Panc1 (cell line): ENCODE measurements at regions not wholly inside any gene's neighbourhood (a gene's known extent, or its start where the extent isn't known, plus 50 kb on each side); places are given as distances from the start of the nearest gene placed in this dataset.

Source experiments
- ATAC-seq: fragments of 200-7000 bp; cut with Tn5 transposase; 2 replicates; pipeline ENCODE4 v1.9.1; 2020; ENCODE audit warnings: mild to moderate bottlenecking, moderate library complexity
- BruUV-seq: library from RNA; stranded (reverse); fragments of 400-500 nt; replicated peaks from 2 replicates; lab custom pipeline; 2021; lab: Mats Ljungman, UMichigan
- CTCF ChIA-PET: fragments of 300-600 bp; sonication (Branson Sonifier 250); formaldehyde crosslinking; loops from one replicate; lab custom pipeline; 2022; ENCODE audit warnings: antibody characterized with exemption; lab: Charles Lee
- POLR2A ChIA-PET: fragments of 300-600 bp; sonication (Branson Sonifier 250); formaldehyde crosslinking; loops from one replicate; lab custom pipeline; 2022; ENCODE audit warnings: antibody characterized with exemption; lab: Charles Lee
- DNase-seq: peaks from one replicate; pipeline ENCODE4 v3.0.0-alpha.2; 2010; ENCODE audit warnings: low read depth, low spot score
- H3K27ac ChIP-seq: 2 replicates; pipeline ENCODE4 v1.5.1; 2011; ENCODE audit warnings: mild to moderate bottlenecking, low read length, inconsistent platforms
- H3K27me3 ChIP-seq: fragments of 200-500 bp; sonication (Bioruptor generic); 2 replicates; pipeline ENCODE4 v1.6.0; 2014; ENCODE audit warnings: low read length, inconsistent platforms; ENCODE audit not compliant: control insufficient read depth, insufficient read depth
- H3K36me3 ChIP-seq: fragments of 200-500 bp; sonication (Bioruptor generic); 2 replicates; pipeline ENCODE4 v1.5.1; 2014; ENCODE audit warnings: inconsistent platforms, mild to moderate bottlenecking, low read length, moderate library complexity; ENCODE audit not compliant: control insufficient read depth, insufficient read depth
- H3K4me1 ChIP-seq: 2 replicates; pipeline ENCODE4 v1.5.1; 2011; ENCODE audit warnings: inconsistent platforms, mild to moderate bottlenecking, low read length, moderate library complexity; ENCODE audit not compliant: control insufficient read depth, insufficient read depth
- H3K4me3 ChIP-seq, 2 experiments: 2 replicates each; pipeline ENCODE4 v1.5.1; 2011 to 2012; ENCODE audit warnings: low read depth in 2 of 2, low read length in 2 of 2, mild to moderate bottlenecking in 2 of 2, inconsistent platforms in 1 of 2, moderate library complexity in 1 of 2
- H3K9me3 ChIP-seq: fragments of 200-500 bp; sonication (Bioruptor generic); 2 replicates; pipeline ENCODE4 v1.5.1; 2014; ENCODE audit warnings: low read depth, mild to moderate bottlenecking, inconsistent platforms, low read length, moderate library complexity; ENCODE audit not compliant: control insufficient read depth, insufficient read depth
- CTCF ChIP-seq: fragments of 450-650 bp; IDR thresholded peaks from 2 replicates; pipeline ENCODE4 v1.5.1; 2017; ENCODE audit warnings: mild to moderate bottlenecking
- POLR2AphosphoS5 ChIP-seq: IDR thresholded peaks from 2 replicates; pipeline ENCODE4 v1.6.1; 2012; ENCODE audit warnings: mild to moderate bottlenecking, low read depth, low read length, moderate library complexity
- REST ChIP-seq, 2 experiments: IDR thresholded peaks; 2 replicates each; pipeline ENCODE4 v1.6.1; 2011 to 2012; ENCODE audit warnings: low read depth in 2 of 2, control low read depth in 1 of 2, low read length in 1 of 2, mild to moderate bottlenecking in 1 of 2, moderate library complexity in 1 of 2; ENCODE audit not compliant: insufficient read depth in 1 of 2
- SIN3A ChIP-seq: IDR thresholded peaks from 2 replicates; pipeline ENCODE4 v1.6.1; 2012; ENCODE audit warnings: low read depth, mild to moderate bottlenecking, low read length, moderate library complexity, borderline replicate concordance; ENCODE audit not compliant: insufficient read depth
- TCF7L2 ChIP-seq: IDR thresholded peaks from 2 replicates; pipeline ENCODE4 v1.6.1; 2011; ENCODE audit warnings: mild to moderate bottlenecking, low read depth, low read length, inconsistent platforms
- in situ Hi-C: cut with HindIII; loops from 2 replicates; pipeline ENCODE4 v1.10.0; 2016; ENCODE audit warnings: low sequenced_read_pairs, low pct_unique_long_range_greater_than_20kb
- intact Hi-C: fragments of 100-400 bp; cut with micrococcal nuclease; formaldehyde crosslinking; loops from one replicate; pipeline ENCODE4 v1.10.0; 2022; ENCODE audit not compliant: unreplicated experiment

- Histone ChIP-seq H3K27me3 (no peaks in the 10 kb centered on the region), H3K4me3 (no peak overlapping the region), H3K9me3 (no peaks in the 10 kb centered on the region), H3K36me3 (no peaks in the 10 kb centered on the region), H3K27ac (no peak overlapping the region), H3K4me1 (no peaks in the 10 kb centered on the region)
- ATAC-seq (no peak), DNase-seq (no peak)
- TF ChIP-seq POLR2AphosphoS5: no peak
- no peak for TF ChIP-seq CTCF
- no peak for TF ChIP-seq SIN3A
- no peak for TF ChIP-seq REST (IDR thresholded peaks at IDR 0.05; ENCODE audit: insufficient read depth in 1 of 2, low read depth in 2 of 2, low read length in 1 of 2)
- no peak for TF ChIP-seq TCF7L2
- in situ Hi-C loops: no loop called here
- no TSS peak for BruUV-seq
- ChIA-PET POLR2A (no interaction called here), CTCF (no interaction called here)
- intact Hi-C loops: no loop called here
Observed at GRCh38 chr4:114479595-114479994, 119.0 kb upstream of the UGT8 start.

GRCh38 chr4:114481856-114482255 is 116.8 kb upstream of the UGT8 start:
- no TSS peak for BruUV-seq
- POLR2A ChIA-PET: no interaction called here
- DNase-seq (no peak), ATAC-seq (no peak)
- no peaks in the 10 kb centered on the region for H3K27me3 ChIP-seq
- H3K27ac ChIP-seq: no peak overlapping the region
- CTCF ChIA-PET: no interaction called here
- no peaks in the 10 kb centered on the region for H3K36me3 ChIP-seq
- no peaks in the 10 kb centered on the region for H3K4me1 ChIP-seq
- no peaks in the 10 kb centered on the region for H3K9me3 ChIP-seq
- in situ Hi-C loops: no loop called here
- no peak for TF ChIP-seq SIN3A
- TF ChIP-seq CTCF: no peak
- no peak overlapping the region for H3K4me3 ChIP-seq
- intact Hi-C loops: no loop called here
